ENCODE measurements at regions not wholly inside any gene's neighbourhood (a gene's known extent, or its start where the extent isn't known, plus 50 kb on each side); places are given as distances from the start of the nearest gene placed in this dataset.

DNA sequence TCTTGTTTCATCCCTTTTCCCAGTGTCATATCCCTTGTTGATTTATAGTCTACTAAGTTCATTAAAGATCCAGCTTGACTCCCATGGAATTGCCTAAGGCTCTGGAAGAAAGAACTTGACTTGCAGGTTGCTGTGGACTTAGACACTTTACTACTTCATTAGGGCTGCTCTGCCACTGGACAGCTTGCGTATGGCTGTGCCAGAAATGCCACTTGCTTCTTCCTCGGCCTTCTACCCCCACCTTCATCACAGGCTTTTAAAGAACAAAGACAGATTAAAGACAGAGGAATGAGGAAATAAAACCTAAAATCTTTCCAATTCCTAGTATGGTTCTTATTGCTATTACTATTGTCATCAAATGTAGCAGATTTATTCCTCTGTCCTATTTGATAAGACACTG lies 591.7 kb downstream of the BCL11A start:
- no peak for DNase-seq

DNA sequence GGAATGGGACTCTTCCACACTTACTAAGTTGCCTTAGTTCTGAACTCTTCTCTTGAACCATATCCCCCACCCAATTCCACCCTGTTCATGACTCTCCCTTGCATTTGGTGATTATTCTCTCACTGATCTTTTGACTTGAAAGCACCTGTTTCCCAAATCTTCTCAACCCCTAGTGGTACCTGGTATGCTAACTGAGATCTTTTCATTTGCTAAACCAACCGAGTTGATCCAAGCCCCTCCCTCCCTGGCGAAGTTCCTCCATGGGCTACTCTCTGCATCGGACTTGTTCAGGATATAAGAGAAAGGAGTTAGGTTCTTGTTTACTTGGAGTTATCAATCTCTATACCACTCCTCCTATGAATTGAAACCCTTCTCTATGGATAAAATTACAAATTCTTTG lies 593.5 kb downstream of the BCL11A start:
- DNase-seq: no peak

DNA sequence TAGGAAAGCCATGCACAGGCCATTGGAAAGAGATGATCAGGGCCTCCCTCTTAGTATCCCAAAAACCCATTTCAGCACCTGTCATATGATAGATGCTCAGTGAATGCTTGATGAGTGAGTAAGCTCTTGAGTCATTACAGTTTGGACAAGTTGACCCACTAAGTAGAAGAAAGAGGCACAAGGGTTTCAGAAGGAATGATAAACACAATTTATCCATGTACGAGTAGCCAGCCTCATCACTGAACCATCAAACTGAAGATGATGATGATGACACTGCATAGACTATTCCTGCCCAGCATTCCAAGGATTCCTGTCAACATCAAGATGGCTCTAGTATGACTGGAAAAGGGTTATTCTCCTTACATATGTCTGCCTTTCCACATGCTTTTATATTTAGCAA lies 596.0 kb downstream of the BCL11A start:
- no peak for DNase-seq

DNA sequence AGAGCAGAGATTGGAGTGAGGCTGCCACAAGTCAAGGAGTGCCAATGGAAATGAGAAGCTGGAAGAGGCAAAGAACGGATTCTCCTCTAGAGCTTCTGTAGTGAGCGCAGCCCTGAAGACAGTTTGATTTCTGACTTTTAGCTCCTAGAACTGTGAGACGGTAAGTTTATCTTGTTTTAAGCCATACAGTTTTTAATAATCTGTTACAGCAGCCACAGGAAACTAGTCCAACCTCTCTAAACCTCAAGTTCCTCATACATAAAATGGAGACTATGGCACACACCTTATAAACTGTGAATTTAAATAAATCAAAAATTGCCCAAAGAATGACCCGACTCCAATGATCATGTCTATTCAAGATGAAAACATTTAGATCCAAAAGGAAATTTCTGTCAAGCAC lies 596.5 kb downstream of the BCL11A start:
- DNase-seq: no peak

DNA sequence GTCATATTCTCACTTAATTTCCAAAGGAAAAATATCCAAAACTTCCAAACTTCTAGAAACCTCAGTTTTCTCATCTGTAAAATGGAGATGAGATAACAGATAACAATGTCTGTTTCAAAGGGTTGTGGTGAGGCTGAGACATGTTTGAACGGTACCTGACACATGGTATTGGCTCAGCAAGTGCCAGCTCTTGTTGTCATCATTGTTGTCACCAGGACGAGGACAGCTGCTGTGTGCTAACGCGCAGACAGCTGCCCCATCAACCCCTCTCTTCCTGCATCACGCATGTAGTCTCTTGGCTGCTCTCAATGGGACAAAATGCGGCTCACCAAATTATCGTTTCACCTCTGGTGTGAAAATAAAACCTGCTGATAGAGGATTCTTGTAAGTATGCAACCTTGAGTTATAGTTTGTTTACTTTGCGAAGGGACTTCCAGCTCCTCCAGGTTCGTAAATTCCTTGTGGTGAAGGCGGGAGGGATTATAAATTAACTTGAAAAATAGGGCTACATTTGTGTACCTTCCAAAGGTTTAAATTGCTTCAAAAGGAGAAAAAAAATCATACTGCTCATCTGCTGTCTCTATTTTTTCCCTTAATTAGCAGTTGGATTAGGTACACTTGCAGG lies 605.4 kb downstream of the BCL11A start:
- DNase-seq: no peak

DNA sequence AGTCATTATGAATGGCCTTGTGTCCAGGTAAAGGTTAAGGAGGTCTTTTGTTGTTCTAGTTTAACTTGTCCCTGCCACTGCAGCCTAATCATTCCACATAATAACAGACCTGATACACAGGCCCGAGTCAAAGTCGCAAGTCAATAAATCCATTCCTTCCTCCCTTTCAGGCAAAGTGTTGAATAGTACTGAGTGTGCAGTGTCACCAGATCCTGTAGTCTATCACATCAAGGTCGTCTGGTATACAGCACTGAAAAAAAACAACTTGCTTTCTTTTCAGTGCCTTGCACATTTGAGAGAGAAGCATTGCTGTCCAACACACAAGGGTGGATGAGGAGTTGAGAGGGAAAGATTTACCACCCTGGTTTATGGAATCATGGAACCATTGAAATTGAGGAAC lies 606.2 kb downstream of the BCL11A start:
- DNase-seq: no peak

DNA sequence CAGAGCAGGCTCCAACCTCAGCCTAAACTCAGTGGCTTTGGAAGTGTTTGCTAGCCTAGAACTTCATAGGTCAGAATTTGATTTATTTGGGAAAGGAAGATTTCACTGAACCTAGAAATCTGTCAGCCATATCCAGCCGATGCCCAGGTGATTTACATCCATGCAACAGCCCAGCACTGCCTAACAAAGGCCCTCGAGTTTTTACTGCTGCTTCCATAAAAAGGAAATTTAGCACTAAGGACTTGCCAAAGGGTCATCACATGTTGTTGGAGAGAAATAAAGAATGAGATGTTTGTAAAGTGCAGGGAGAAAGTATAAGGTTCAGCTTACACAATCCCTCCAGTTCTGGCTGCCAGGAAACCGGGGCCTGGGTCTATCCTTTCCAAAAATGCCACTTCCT lies 614.2 kb downstream of the BCL11A start:
- no peak for DNase-seq

DNA sequence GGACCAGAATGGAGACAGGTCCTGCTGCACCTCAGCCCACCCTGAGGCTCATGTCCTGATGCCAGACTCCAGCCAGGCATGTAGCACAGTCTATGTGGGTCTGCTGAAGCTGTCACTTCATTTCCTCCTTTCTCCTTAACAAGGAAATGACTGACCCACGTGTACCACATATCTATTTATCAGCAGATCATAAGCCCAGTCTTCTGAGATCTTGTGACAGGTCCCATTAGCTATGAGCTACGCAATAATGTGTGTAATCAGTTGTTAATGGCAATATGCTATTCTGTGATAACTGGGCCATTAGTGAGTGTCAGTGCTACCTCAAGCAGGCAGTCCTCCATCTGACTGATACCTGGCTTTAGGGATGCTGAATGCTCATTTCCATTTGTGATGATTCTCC lies 615.3 kb downstream of the BCL11A start:
- DNase-seq: no peak

DNA sequence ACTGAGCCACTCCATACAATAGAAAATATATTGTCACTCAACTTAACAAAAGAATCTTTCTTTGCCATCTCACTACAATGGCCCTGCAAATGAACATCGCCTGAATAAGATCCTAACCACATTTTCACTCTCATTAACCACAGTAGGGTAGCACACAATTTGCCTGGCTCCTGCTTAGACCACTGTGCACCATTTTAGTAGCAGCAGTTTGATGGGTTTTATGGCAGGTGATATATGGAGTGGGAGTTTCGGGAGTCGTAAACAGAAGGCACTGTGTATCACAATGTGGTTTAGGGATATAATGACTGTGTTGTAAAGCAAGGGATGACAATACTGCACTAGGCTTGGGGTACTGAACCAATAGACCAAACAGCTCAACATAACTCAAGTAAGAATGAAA lies 617.4 kb downstream of the BCL11A start:
- no peak for DNase-seq

DNA sequence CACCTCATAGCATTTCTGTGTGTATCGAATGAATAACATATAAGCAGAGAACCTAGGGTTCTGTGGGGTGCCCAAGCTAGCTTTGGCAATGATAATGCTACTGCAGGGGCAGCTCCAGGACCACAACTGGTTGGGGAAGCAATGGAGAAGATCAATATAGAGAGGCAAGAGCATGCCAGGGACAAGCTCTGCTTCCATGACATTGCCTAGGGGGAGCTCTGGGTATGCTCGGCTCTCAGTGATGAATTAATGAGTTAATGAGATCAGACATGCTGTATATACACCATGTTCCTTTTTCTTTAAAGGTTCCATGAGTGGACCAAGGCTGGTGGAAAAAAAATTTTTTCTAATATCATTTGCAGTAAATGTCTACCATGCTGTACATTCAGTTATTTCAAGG lies 618.4 kb downstream of the BCL11A start:
- DNase-seq: no peak

DNA sequence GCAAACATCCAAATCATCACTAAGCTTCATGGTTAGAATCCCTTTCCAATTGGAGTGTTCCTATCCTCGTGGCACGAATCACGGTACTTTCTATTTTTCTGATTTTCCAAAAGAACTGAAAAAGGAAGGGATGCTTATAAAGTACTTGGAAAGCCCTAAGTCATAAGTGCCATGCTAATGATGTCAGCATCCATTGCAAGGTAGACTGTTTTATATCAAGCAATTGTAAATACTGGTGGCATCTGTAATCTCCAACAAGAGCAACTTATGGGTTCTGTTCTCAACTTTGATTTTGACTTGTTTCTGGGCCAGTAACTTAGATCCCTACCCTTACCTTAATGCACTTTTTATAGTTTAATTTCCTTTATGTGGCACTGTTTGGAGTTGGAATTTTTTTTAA lies 619.5 kb downstream of the BCL11A start:
- DNase-seq: no peak

DNA sequence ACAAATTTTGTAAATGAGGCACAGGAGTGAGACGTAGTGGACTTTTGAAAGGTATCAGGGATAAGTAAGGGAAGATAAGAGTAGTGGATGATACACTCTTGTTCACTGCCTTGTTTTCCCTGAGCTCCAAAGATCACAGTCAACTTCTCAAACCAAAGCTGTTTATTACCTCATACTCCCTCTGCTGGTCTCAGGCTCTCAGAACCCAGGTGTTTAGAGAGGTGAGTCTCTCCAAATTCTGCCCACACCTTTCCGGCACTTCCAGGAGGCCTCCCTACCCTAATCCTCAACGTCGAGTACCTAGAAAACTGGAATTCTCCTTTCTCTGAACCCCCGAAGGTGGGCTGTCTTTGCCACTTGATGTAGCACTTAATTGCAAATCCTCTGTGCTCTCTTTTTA lies 621.1 kb downstream of the BCL11A start:
- DNase-seq: no peak

DNA sequence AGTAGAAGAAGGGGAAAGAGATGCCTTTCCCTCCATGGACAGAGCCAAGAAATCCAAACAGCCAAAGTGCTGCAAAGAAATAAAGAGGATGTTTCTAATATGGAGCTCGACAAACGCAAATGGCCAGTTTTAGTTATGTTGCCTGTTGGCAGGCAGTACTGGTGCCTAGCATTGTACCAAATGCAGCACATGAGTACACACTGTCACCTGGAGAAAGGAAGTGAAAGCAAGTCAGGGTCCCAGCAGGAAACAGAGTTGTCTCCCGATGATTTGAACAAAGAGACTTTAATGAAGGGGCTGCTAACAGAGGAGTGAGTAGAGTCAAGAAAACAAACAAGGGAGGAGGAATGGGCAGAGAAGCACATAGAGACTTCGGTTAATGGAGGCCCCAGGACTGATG lies 623.0 kb downstream of the BCL11A start:
- no peak for DNase-seq

DNA sequence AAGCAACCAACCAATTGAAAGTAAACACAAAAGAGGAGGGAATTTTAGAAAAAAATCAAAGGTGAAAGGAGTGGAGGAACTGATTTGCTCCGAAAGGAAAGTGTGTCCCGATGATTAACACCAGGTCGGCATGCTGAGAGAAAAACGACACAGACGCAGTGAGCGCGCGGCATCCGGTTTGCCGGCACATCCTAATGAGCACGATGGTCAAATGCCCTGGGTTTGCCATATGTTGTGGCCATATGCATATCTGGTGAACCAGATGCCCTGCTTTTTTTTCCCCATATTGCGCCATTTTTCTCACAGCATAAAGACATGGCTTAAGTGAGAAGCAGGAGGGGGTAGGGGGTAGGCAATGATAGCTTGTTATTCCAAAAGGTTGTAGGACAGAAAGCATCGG lies 626.7 kb downstream of the BCL11A start:
- DNase-seq: no peak

DNA sequence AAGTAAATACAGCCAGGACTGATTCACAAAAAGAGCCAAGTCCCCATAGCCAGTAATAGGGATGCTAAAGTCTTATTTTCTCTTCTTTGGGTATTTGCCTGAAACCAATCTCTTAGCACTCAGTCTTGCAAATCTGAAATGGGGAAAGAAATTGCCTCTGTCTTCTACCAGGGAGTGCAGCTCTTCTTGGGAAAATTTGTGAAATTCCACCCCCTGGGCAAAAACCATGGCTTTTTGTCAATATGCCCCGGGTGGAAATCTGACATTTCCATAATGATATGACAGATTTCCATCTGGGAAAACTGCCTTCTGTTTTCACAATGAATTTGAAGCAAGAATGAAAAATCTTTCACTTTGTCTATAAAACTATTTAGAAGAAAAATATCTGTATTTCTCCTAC lies 628.1 kb downstream of the BCL11A start:
- DNase-seq: no peak

DNA sequence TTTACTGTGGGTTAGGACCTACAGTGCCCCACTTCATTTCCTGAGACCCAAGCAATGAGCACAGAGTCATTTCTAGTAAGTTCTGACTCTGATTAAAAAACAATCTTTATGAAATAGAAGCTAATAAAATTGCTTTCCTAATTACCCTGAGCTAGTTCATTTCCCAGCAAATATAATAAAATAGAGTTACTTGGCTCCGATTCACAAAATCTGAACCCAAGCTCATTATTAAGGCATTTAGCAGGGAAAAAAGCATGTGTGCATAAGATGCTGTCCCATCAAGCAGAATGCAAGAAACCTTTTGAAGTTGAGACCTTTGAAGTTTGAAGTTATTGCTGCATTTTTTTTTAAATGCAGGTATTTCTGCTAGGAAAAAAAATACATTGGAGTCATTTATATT lies 629.1 kb downstream of the BCL11A start:
- DNase-seq: no peak

DNA sequence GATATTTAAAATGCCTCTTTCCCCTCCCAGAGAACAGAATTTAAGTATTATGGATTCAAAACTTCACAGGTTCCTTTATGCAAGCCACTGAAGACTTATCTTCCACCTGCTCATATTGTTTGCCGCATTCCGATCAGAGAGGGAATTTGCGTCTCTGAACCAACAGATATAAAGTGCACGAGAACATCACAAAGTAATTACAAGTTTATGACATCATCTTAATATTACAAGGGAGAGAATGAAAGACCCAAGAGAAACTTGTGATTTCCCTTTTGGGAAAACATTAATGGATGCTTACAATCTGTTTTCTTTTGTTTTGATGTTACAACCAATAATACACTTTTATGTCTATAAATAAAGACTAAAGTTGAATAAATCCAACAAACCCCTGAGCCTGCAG lies 631.0 kb downstream of the BCL11A start:
- DNase-seq: no peak

DNA sequence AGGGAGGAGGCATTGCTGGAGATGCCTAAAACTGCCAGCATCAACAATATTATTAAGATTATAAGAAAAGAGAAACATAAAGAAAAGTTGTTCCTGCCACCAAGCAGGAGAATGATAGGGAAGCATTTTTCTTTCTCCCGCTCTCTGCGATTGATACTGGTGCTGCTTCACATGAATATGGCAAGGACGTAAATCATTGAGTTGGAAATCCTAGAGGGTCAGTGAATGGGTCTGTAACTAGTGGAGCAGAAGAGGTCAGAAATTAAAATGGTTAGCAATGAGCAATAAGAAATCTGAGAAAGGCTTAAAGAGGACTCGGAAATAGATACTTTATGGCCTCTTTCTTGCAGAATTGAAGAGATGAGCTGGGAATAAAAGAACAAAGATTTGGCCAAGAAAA lies 631.7 kb downstream of the BCL11A start:
- no peak for DNase-seq

DNA sequence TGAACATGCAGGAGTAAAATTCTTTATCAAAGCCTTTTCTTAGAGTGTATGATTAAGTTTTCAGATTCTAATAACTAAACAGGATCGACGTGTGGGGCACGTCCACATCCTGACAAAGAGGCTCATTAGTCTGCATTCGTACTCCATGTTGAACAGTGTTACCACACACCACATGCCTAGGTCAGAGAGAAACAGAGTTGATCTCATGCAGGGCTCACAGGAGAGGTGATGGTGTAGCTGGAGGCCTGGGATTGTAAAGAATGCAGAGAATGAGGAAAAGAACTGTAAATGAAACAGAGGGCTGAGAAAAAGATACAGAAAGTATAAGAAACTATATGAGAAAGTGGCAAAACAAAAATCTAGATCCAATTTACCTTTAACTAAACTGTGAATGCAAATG lies 632.5 kb downstream of the BCL11A start:
- no peak for DNase-seq

DNA sequence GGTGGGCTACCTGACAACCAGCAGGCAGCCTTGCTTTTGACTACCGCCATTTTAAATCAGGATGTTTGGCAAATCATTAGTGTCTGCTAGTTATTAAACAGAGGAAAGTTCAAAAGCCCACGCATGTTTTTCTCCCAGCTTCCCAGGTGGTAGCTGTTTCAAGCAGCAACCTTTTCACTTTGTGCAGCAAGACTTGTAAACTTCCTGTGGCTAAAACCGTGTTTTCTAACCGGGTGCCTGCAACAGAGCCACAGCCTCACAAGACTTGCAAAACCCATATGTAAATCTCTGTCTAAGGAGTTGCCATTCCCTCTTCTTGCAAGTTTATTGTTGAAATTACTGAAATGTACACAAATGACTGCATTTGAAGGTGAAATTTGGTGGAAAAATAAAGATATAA lies 633.1 kb downstream of the BCL11A start:
- no peak for DNase-seq

DNA sequence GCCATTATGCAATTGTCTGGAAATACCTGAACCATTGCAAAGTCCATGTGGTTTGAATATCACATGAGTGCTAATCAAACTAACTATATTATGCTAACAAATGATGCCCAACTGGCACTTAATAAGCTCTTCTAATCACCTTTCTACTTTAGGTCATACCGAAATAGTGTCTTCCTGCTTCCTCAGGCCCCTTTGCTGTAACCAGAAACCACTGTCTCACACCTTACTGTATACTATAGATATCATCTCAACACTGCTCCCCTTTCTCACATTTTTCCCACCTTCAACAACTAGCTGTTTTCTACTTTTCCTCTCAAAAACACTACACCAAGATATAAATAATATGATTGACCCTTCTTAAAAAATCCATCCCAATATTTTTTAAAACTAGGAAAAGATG lies 633.9 kb downstream of the BCL11A start:
- no peak for DNase-seq

DNA sequence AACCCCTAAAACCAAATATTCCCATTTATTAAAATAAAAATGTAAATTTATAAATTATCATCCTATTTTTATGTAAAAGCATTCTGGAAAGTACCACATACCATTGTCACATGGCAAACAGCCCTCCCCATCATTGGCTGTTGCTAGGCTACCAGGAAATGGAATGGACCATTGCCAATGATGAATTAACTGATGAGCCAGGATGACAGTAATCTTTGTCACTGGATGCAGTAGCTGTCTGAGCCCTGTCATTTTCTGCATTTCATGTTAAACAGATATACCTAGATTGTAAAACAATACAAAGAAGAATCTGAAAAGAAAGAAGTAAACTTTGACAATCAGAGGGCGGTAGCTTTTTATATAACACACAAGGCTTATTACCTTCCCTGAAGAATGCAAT lies 641.4 kb downstream of the BCL11A start:
- no peak for DNase-seq

DNA sequence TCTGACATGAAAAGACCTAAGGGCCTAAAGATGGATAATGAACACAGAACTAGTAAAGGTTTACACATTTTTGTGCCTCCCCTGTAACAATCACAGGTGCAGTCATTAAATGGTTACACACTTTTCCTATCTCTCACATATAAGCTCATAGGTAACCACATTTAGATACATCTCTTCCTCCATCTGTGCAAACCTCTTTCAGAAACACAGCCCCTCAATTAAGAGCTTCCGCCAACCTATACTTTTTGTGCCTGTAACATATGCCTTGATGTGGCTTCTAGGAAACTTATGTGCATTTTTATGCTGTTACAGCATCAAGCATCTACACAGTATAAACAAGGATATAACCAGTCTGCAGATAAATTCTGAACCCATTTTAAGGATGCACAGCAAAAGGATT lies 643.3 kb downstream of the BCL11A start:
- no peak for DNase-seq

DNA sequence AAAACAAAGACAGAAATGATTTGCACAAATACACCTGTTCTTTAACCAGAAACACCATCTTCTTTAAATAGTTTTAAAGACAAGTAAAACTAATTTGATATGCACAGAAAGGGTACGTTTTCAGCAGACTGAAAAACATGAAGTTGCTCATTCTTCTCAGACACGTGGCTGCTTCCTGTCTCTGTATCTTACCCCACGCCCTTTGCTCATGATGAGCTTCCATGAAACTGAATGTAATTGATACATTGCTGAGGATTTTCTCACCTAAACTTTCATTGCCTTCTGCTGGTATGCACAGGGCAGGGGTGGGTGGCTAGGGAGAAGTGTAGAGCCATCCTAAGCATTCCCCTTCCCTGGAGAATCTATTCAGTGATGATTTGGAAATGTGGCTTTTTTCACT lies 644.3 kb downstream of the BCL11A start:
- no peak for DNase-seq

DNA sequence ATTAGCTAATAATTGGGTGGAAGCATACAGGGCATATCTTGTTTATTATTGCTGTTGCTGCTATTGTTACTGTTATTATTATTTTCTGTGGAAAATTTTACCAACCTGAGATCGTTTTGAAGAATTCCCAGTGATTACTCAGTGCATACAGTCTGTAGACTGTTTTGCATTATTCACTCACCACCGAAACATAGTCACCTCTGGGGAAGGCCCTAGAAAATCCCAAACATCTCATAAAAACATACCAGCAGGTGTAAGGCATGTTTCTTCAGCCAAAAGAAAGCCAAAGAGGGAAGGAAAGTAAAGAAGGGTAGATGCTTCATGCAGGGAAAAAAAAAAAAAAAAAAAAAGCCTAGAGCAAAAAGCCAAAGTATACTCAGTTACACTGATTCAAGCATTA lies 647.7 kb downstream of the BCL11A start:
- no peak for DNase-seq

DNA sequence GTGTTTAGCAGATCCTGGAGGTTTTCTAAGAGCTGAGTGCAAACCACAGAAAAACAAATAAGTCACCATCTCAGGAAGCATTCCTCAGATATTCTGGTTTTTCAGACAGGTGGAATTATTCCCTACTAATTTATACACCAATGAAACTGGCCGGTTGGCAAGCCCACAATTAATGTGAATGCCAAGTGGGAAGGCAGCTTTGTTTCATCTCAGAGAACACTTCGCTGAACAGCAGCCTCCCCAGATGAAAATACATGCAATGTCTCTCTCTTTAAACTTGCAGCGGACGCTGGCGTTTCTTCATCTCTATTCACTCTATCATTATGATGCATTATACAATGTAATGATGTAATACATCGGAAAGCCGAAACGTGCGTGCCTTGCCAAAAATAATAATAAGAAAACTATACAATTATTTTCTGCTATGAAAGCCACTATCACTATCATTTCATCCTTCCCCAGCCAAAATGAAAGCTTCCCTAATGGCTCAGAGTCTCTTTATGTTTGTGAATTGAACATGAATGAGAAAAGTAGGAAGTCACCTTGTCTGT lies 649.4 kb downstream of the BCL11A start:
- DNase-seq: no peak

Data from OCI-M1 (cell line).